Activated naive CD4-positive, alpha-beta T cell treated with anti-CD3 and anti-CD28 coated beads for 36 hours (primary cell): ENCODE measurements at regions not wholly inside any gene's neighbourhood (a gene's known extent, or its start where the extent isn't known, plus 50 kb on each side); places are given as distances from the start of the nearest gene placed in this dataset.
"Not testable (repeated sequence)": the region's sequence is repeated elsewhere in the genome, so short reads cannot be mapped to it uniquely, and the experiment has no call there.

Experiments
- CTCF ChIA-PET: fragments of 350-600 bp; sonication (Branson Sonifier 250); formaldehyde crosslinking; loops from one replicate; lab custom pipeline; 2021; ENCODE audit warnings: antibody characterized with exemption; lab: Charles Lee
- DNase-seq: peaks from one replicate; pipeline ENCODE4 v3.0.0-alpha.2; 2020
- H3K27ac Mint-ChIP-seq: one replicate; pipeline ENCODE4 v1.8.0; 2021; ENCODE audit warnings: mild to moderate bottlenecking, mixed read lengths
- H3K27me3 Mint-ChIP-seq: one replicate; pipeline ENCODE4 v1.8.0; 2021; ENCODE audit warnings: low read depth, mixed read lengths
- H3K36me3 Mint-ChIP-seq: one replicate; pipeline ENCODE4 v1.8.0; 2021; ENCODE audit warnings: low read depth, mixed read lengths
- H3K4me1 Mint-ChIP-seq: one replicate; pipeline ENCODE4 v1.8.0; 2021; ENCODE audit warnings: low read depth, mixed read lengths
- H3K4me3 Mint-ChIP-seq: one replicate; pipeline ENCODE4 v1.8.0; 2021; ENCODE audit warnings: mild to moderate bottlenecking, moderate library complexity, mixed read lengths
- H3K9me3 Mint-ChIP-seq: one replicate; pipeline ENCODE4 v1.8.0; 2021; ENCODE audit warnings: mixed read lengths
- intact Hi-C: fragments of 100-400 bp; cut with micrococcal nuclease; formaldehyde crosslinking; loops from one replicate; pipeline ENCODE4 v1.15.1; 2023

GRCh38 chr3:181497358-181497757 is 214.4 kb upstream of the SOX2 start:
- no peaks in the 10 kb centered on the region for H3K27me3 Mint-ChIP-seq
- no peak overlapping the region for H3K4me3 Mint-ChIP-seq
- CTCF ChIA-PET = interaction anchor here (0.7 kb wide), 1 partner anchor 8 kb away, joined by 3 read pairs; no protein-coding TSS in a partner anchor
- intact Hi-C loops = no loop called here
- no peaks in the 10 kb centered on the region for H3K36me3 Mint-ChIP-seq
- H3K27ac Mint-ChIP-seq = no peak overlapping the region
- H3K9me3 Mint-ChIP-seq = peaks cover 2% of the 10 kb centered on the region
- H3K4me1 Mint-ChIP-seq = no peaks in the 10 kb centered on the region
- no peak for DNase-seq

DNA sequence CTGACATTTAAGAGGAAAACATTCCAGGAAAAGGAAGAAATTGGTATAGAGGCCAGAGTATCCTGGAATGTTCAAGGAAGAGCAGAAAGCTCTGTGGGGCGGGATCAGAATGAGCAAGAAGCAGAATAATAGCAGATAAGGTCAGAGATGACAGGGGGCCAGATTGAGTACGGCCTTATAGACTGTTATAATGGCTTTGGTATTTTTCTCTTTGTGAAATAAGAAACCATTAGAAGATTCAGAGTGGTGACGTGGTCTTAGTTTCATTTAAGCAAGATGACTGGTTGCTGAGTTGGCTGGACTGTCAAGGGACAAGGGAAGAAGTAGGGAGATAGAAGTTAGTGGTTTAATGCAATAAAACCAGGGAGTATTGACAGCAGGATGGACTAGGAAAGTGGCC is 218.3 kb upstream of the SOX2 start:
- intact Hi-C loops = no loop called here
- CTCF ChIA-PET = no interaction called here
- Mint-ChIP-seq H3K4me1 (no peaks in the 10 kb centered on the region), H3K9me3 (peaks cover 3% of the 10 kb centered on the region), H3K27ac (no peak overlapping the region), H3K27me3 (no peaks in the 10 kb centered on the region), H3K4me3 (no peak overlapping the region), H3K36me3 (no peaks in the 10 kb centered on the region)
- DNase-seq = no peak

- Mint-ChIP-seq H3K36me3 (no peaks in the 10 kb centered on the region), H3K27ac (no peak overlapping the region), H3K4me3 (no peak overlapping the region), H3K27me3 (no peaks in the 10 kb centered on the region), H3K4me1 (no peaks in the 10 kb centered on the region), H3K9me3 (peaks cover 9% of the 10 kb centered on the region)
- DNase-seq = no peak
- intact Hi-C loops = no loop called here
- CTCF ChIA-PET = no interaction called here
Measured at GRCh38 chr3:181488536-181488935, 223.2 kb upstream of the SOX2 start.

DNA sequence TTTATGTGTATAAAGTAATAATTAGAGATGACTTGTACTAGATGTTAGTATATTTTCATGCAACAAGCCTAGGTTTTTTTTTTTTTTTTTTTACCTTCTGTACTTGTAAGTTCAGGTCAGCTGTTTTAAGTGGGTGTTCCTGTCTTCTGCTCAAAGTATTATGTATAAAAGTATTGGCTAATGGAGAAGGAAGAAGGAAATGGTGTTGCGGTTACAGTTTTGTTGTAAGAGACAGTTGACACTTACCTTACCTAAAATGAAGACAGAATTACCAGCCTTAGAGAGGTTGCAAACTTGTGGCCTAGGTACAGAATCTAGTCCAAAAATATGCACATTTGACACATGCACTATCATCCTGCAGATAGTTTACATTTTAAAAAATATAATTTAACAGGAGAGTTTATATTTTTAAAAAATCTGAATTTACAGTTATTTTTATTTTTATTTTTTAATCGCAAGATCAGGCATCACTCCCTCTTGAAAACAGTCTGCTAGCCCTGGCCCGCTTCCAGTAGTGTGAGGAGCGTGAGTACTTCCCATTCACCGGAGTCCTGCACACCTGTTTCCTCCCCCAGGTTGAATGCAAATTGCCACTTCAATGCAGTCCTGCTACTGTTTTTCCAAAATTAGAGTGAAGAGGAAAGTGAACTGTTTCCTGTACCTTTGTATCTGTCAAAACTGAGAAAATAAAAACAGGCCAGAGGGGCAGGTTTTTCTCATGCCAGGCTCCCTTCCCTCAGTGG is 224.3 kb upstream of the SOX2 start:
- no peaks in the 10 kb centered on the region for H3K36me3 Mint-ChIP-seq
- no peak for DNase-seq
- CTCF ChIA-PET = no interaction called here
- H3K4me1 Mint-ChIP-seq = no peaks in the 10 kb centered on the region
- intact Hi-C loops = no loop called here
- no peaks in the 10 kb centered on the region for H3K27me3 Mint-ChIP-seq
- no peak overlapping the region for H3K4me3 Mint-ChIP-seq
- H3K27ac Mint-ChIP-seq = no peak overlapping the region
- H3K9me3 Mint-ChIP-seq = peaks cover 9% of the 10 kb centered on the region

- Mint-ChIP-seq H3K27ac (no peak overlapping the region), H3K4me1 (no peaks in the 10 kb centered on the region), H3K27me3 (no peaks in the 10 kb centered on the region), H3K4me3 (no peak overlapping the region), H3K36me3 (no peaks in the 10 kb centered on the region), H3K9me3 (peaks cover 13% of the 10 kb centered on the region)
- CTCF ChIA-PET = interaction anchor here (0.6 kb wide), 1 partner anchor 106 kb away, joined by 3 read pairs; no protein-coding TSS in a partner anchor
- no peak for DNase-seq
- intact Hi-C loops = no loop called here
Measured at GRCh38 chr3:181486141-181486885, 225.4 kb upstream of the SOX2 start.

GRCh38 chr3:181484026-181484425 is 227.7 kb upstream of the SOX2 start:
- no peaks in the 10 kb centered on the region for H3K36me3 Mint-ChIP-seq
- intact Hi-C loops = no loop called here
- no peaks in the 10 kb centered on the region for H3K27me3 Mint-ChIP-seq
- H3K27ac Mint-ChIP-seq = no peak overlapping the region
- CTCF ChIA-PET = interaction anchor here (0.6 kb wide), 1 partner anchor 19 kb away, joined by 3 read pairs; no protein-coding TSS in a partner anchor
- H3K4me1 Mint-ChIP-seq = no peaks in the 10 kb centered on the region
- H3K9me3 Mint-ChIP-seq = peaks cover 21% of the 10 kb centered on the region
- no peak overlapping the region for H3K4me3 Mint-ChIP-seq
- no peak for DNase-seq

GRCh38 chr3:181475146-181475545 is 236.6 kb upstream of the SOX2 start:
- H3K27me3 Mint-ChIP-seq, CTCF ChIA-PET, intact Hi-C loops, H3K36me3 Mint-ChIP-seq, H3K4me3 Mint-ChIP-seq, DNase-seq, H3K4me1 Mint-ChIP-seq, H3K27ac Mint-ChIP-seq: not testable (repeated sequence)
- H3K9me3 Mint-ChIP-seq = peaks cover 51% of the 10 kb centered on the region

GRCh38 chr3:181470349-181470748 is 241.4 kb upstream of the SOX2 start:
- H3K4me1 Mint-ChIP-seq = no peaks in the 10 kb centered on the region
- H3K27me3 Mint-ChIP-seq = no peaks in the 10 kb centered on the region
- H3K36me3 Mint-ChIP-seq = peaks cover 7% of the 10 kb centered on the region
- CTCF ChIA-PET = no interaction called here
- no peak for DNase-seq
- peaks cover 39% of the 10 kb centered on the region for H3K9me3 Mint-ChIP-seq
- H3K27ac Mint-ChIP-seq = no peak overlapping the region
- H3K4me3 Mint-ChIP-seq = no peak overlapping the region
- intact Hi-C loops = no loop called here

DNA sequence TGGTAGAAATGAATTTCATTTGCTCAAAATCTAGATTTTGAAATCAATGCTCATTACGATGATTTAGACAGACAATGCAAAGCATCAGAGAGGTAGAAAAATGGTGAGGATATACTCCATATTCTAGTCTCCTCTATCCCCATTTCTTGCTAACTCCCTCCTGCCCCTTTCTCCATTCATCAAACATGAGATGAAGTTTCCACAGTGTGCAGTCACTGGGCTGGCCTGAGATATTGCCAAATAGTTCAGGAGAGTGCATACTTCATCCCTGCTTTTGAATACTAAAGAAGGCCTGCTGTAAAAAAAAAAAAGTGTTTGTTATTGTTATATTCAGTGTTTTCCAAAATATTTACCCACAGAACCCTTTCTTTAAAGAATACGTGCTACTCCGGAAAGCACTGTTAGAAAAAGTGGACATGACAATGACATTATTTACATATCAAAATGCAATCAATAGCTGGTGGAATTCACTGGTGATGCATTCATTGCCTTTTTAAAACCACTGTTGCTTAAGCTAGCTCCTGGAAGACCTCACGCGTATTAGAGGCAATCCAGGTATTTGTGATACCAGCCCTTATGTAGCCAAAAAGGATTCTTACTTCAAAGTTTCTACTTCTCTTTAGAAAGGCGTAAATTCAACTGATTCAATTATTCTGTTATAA is 247.6 kb upstream of the SOX2 start:
- no peak overlapping the region for H3K4me3 Mint-ChIP-seq
- intact Hi-C loops = no loop called here
- H3K9me3 Mint-ChIP-seq = peaks cover 3% of the 10 kb centered on the region

DNA sequence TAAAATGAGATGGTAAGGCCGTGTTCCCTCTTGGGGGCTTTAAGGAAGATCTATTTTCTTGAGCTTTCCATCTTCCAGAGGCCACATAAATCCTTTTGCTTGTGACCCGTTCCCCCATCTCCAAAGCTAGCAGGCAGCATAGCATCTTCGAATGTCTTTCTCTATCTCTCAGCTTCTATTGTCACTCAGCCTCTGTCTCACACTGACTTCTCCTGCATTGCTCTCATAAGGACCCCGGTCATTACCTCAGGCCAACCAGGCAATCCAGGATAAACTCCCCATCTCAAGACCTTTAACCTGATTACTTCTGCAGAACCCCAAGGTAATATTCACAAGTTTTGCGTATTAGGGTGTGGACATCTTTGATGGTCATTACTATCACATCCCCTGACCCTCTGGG is 250.3 kb upstream of the SOX2 start:
- Mint-ChIP-seq H3K4me1 (no peaks in the 10 kb centered on the region), H3K9me3 (peaks cover 2% of the 10 kb centered on the region), H3K27me3 (no peaks in the 10 kb centered on the region), H3K4me3 (no peak overlapping the region), H3K36me3 (no peaks in the 10 kb centered on the region), H3K27ac (no peak overlapping the region)
- no peak for DNase-seq
- intact Hi-C loops = no loop called here
- CTCF ChIA-PET = no interaction called here

More for the DNA sequence above, 247.6 kb upstream of the SOX2 start:
- CTCF ChIA-PET = interaction anchor here (0.9 kb wide), 1 partner anchor 20 kb away, joined by 3 read pairs; no protein-coding TSS in a partner anchor
- Mint-ChIP-seq H3K27ac (no peak overlapping the region), H3K4me1 (no peaks in the 10 kb centered on the region), H3K27me3 (no peaks in the 10 kb centered on the region), H3K36me3 (no peaks in the 10 kb centered on the region)
- DNase-seq = no peak

GRCh38 chr3:181459516-181459915 is 252.2 kb upstream of the SOX2 start:
- Mint-ChIP-seq H3K36me3 (no peaks in the 10 kb centered on the region), H3K27ac (no peak overlapping the region), H3K4me3 (no peak overlapping the region), H3K9me3 (peaks cover 5% of the 10 kb centered on the region), H3K27me3 (no peaks in the 10 kb centered on the region), H3K4me1 (no peaks in the 10 kb centered on the region)
- DNase-seq = no peak
- intact Hi-C loops = no loop called here
- CTCF ChIA-PET = no interaction called here

- H3K27me3 Mint-ChIP-seq = no peaks in the 10 kb centered on the region
- no peaks in the 10 kb centered on the region for H3K4me1 Mint-ChIP-seq
- H3K9me3 Mint-ChIP-seq = peaks cover 5% of the 10 kb centered on the region
- H3K4me3 Mint-ChIP-seq = no peak overlapping the region
- intact Hi-C loops = no loop called here
- CTCF ChIA-PET = no interaction called here
- no peaks in the 10 kb centered on the region for H3K36me3 Mint-ChIP-seq
- H3K27ac Mint-ChIP-seq = no peak overlapping the region
- no peak for DNase-seq
Measured at GRCh38 chr3:181458857-181459256, 252.9 kb upstream of the SOX2 start.
